ENCODE measurements at regions not wholly inside any gene's neighbourhood (a gene's known extent, or its start where the extent isn't known, plus 50 kb on each side); places are given as distances from the start of the nearest gene placed in this dataset.

DNA sequence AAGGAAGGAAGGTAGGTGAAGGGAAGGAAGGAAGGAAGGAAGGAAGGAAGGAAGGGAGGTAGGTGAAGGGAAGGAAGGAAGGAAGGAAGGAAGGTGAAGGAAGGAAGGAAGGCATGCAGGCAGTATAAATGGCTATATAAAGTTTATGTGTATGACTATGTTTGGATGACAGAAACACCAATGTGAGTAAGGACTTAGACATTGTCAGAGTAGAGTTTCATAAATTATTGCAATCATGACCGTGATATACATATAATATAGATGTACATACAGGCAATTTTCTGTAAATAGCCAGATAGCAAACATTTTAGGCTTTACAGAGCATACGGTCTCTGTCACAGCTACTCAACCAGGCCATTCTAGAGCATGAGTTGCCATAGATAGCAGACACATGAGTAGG lies 133.8 kb upstream of the AKR1E2 start:
- Histone ChIP-seq H3K36me3 (ENCODE audit: control insufficient read depth, insufficient read depth, low read length) (no peaks in the 10 kb centered on the region), H3K27me3 (ENCODE audit: control insufficient read depth, insufficient read depth, low read length) (no peaks in the 10 kb centered on the region), H3K4me3 (ENCODE audit: low read depth, low read length) (no peak overlapping the region)
- TF ChIP-seq, protein P1, sequence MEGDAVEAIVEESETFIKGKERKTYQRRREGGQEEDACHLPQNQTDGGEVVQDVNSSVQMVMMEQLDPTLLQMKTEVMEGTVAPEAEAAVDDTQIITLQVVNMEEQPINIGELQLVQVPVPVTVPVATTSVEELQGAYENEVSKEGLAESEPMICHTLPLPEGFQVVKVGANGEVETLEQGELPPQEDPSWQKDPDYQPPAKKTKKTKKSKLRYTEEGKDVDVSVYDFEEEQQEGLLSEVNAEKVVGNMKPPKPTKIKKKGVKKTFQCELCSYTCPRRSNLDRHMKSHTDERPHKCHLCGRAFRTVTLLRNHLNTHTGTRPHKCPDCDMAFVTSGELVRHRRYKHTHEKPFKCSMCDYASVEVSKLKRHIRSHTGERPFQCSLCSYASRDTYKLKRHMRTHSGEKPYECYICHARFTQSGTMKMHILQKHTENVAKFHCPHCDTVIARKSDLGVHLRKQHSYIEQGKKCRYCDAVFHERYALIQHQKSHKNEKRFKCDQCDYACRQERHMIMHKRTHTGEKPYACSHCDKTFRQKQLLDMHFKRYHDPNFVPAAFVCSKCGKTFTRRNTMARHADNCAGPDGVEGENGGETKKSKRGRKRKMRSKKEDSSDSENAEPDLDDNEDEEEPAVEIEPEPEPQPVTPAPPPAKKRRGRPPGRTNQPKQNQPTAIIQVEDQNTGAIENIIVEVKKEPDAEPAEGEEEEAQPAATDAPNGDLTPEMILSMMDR (IDR thresholded peaks at IDR 0.05; ENCODE audit: insufficient read depth, low read depth, low read length), result no peak
- ChIA-PET CTCF (interaction anchor here (1.0 kb wide), 1 partner anchor 15 kb away, joined by 4 read pairs; no protein-coding TSS in a partner anchor), POLR2A (no interaction called here)
- DNase-seq (ENCODE audit: low read depth), result no peak

DNA sequence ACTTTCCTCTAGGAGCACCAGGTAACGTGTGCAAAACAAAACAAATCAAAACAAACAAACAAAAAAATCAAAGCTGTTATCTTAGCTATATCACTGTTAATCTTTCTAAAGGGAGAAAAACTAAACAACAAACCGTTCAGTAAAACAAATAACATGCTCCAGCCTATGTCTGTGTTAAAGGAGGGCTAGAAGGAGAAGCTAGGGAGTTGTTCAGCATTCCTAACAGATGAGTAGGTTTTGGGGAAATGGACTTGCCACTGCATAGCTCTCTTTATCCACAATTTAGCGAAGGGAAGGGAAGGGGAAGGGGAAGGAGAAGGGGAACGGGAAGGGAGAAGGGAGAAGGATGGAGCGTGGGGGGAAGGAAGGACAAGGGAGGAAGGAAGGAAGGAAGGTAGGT lies 134.2 kb upstream of the AKR1E2 start:
- no peak for DNase-seq (ENCODE audit: low read depth)
- POLR2A ChIA-PET, result no interaction called here
- H3K27me3 ChIP-seq (ENCODE audit: control insufficient read depth, insufficient read depth, low read length), result no peaks in the 10 kb centered on the region
- H3K36me3 ChIP-seq (ENCODE audit: control insufficient read depth, insufficient read depth, low read length), result no peaks in the 10 kb centered on the region
- TF ChIP-seq, protein P1 (IDR thresholded peaks at IDR 0.05; ENCODE audit: insufficient read depth, low read depth, low read length), result no peak
- CTCF ChIA-PET, result interaction anchor here (0.6 to 1.0 kb wide), 3 partner anchors 13 to 942 kb away, joined by 3 to 4 read pairs (median 4); no protein-coding TSS in a partner anchor
- H3K4me3 ChIP-seq (ENCODE audit: low read depth, low read length), result no peak overlapping the region

DNA sequence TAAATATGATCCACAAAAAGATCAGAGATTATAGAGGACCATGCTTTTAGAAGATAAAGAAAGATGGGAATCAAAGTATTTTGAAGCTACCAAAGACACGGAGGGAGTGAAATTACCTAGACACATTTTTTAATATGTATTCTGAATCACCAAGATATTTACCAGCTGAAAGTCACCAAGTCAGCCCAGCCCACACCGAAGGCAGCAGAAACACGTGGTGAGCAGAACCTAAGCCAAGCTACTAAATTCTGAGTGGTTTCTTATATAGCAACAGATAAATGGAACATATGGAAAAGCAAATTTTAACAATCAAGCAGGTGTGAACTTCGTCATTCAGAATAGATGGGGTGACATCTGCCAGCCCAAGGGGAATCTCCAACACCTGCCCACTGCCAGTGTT lies 134.7 kb upstream of the AKR1E2 start:
- ChIA-PET POLR2A (no interaction called here), CTCF (interaction anchor here (0.6 to 1.0 kb wide), 3 partner anchors 12 to 943 kb away, joined by 3 to 4 read pairs (median 4); no protein-coding TSS in a partner anchor)

DNA sequence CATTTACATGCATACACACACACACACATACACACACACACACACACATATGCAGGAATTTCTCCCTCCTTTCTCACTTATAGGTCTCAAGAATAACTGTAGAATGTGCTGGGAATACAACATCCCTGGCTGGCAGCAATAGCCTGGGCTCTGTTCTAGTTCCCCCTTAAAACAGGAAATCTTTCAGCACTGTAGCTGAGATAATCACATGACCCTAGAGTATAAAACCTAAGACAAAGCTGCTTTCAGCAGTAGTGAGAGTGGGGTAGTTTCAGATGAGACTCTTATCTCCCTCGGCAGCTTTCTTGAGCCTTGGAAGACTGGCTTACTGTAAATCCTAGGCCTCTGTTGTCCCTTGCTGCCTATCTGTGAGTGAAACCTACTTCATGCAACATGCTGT lies 137.4 kb upstream of the AKR1E2 start:
- no peaks in the 10 kb centered on the region for H3K27me3 ChIP-seq (ENCODE audit: control insufficient read depth, insufficient read depth, low read length)

More for the DNA sequence above, 134.7 kb upstream of the AKR1E2 start:
- TF ChIP-seq, protein P1 (IDR thresholded peaks at IDR 0.05; ENCODE audit: insufficient read depth, low read depth, low read length), result no peak
- H3K27me3 ChIP-seq (ENCODE audit: control insufficient read depth, insufficient read depth, low read length), result no peaks in the 10 kb centered on the region
- no peak for DNase-seq (ENCODE audit: low read depth)
- H3K4me3 ChIP-seq (ENCODE audit: low read depth, low read length), result no peak overlapping the region
- no peaks in the 10 kb centered on the region for H3K36me3 ChIP-seq (ENCODE audit: control insufficient read depth, insufficient read depth, low read length)

DNA sequence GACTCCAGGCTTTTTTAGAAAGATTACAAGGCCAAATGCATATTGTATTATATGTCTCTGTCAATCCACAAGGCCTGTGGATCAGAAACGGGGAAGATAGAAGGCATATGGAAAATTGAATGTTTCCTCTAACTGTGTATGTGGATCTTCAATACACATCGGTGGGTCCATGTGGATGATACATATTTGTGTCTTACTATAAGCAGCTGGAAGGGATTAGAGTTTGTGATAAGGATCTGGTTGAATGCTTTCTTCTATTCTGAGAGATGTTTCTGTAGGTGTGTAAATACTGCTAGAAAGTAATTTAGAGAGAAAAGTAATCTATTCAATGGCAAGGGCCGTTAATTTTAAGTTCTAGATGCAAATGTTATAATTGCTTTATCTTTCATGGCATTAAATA lies 137.8 kb upstream of the AKR1E2 start:
- ChIA-PET POLR2A (no interaction called here), CTCF (no interaction called here)
- Histone ChIP-seq H3K4me3 (ENCODE audit: low read depth, low read length) (no peak overlapping the region), H3K27me3 (ENCODE audit: control insufficient read depth, insufficient read depth, low read length) (no peaks in the 10 kb centered on the region), H3K36me3 (ENCODE audit: control insufficient read depth, insufficient read depth, low read length) (no peaks in the 10 kb centered on the region)
- no peak for DNase-seq (ENCODE audit: low read depth)
- TF ChIP-seq, protein P1 (IDR thresholded peaks at IDR 0.05; ENCODE audit: insufficient read depth, low read depth, low read length), result no peak

More for the DNA sequence above, 137.4 kb upstream of the AKR1E2 start:
- TF ChIP-seq, protein P1 (IDR thresholded peaks at IDR 0.05; ENCODE audit: insufficient read depth, low read depth, low read length), result no peak
- Histone ChIP-seq H3K36me3 (ENCODE audit: control insufficient read depth, insufficient read depth, low read length) (no peaks in the 10 kb centered on the region), H3K4me3 (ENCODE audit: low read depth, low read length) (no peak overlapping the region)
- POLR2A ChIA-PET, result no interaction called here
- CTCF ChIA-PET, result no interaction called here
- no peak for DNase-seq (ENCODE audit: low read depth)
